ENCODE measurements at regions not wholly inside any gene's neighbourhood (a gene's known extent, or its start where the extent isn't known, plus 50 kb on each side); places are given as distances from the start of the nearest gene placed in this dataset.

DNA sequence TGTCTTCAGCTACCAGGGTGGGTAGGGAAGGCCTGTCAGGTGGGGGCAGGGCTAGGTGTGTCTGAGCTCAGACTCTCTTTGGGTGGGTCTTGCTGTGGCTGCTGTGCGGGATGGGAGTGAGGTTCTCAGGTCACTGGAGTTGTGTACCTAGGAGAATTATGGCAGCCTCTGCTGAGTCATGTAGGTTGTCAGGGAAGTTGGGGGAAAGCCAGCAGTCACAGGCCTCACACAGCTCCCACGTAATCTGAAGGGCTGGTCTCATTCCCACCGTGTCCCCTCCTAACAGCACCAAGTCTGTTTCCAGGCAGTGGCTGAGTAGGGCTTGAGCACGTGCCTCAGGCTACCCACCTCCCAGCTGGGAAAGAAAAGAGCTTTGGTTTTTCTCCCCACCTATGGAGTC is 67.0 kb downstream of the CHCHD4 start:
- CTCF ChIA-PET, result no interaction called here
- TF ChIP-seq EZH2 (IDR thresholded peaks at IDR 0.05; ENCODE audit: borderline replicate concordance, low read depth, low read length, severe bottlenecking), result no peak
- TF ChIP-seq, protein P1, sequence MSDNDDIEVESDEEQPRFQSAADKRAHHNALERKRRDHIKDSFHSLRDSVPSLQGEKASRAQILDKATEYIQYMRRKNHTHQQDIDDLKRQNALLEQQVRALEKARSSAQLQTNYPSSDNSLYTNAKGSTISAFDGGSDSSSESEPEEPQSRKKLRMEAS (IDR thresholded peaks at IDR 0.05; ENCODE audit: insufficient read depth, insufficient read length), result no peak
- no peak for TF ChIP-seq FOS (IDR thresholded peaks at IDR 0.05; ENCODE audit: borderline replicate concordance, insufficient read depth, low read length)
- no peak for TF ChIP-seq JUN (IDR thresholded peaks at IDR 0.05; ENCODE audit: borderline replicate concordance, insufficient read depth, insufficient read length, low read depth)
- TF ChIP-seq GATA2 (IDR thresholded peaks at IDR 0.05; ENCODE audit: insufficient read depth, insufficient read length, low read depth, low read length), result no peak
- TF ChIP-seq POLR2A (IDR thresholded peaks at IDR 0.05; ENCODE audit: low read depth, low read length), result no peak
- no peak for TF ChIP-seq MYC (IDR thresholded peaks at IDR 0.05; ENCODE audit: low read depth, low read length)
- TF ChIP-seq, protein P2, sequence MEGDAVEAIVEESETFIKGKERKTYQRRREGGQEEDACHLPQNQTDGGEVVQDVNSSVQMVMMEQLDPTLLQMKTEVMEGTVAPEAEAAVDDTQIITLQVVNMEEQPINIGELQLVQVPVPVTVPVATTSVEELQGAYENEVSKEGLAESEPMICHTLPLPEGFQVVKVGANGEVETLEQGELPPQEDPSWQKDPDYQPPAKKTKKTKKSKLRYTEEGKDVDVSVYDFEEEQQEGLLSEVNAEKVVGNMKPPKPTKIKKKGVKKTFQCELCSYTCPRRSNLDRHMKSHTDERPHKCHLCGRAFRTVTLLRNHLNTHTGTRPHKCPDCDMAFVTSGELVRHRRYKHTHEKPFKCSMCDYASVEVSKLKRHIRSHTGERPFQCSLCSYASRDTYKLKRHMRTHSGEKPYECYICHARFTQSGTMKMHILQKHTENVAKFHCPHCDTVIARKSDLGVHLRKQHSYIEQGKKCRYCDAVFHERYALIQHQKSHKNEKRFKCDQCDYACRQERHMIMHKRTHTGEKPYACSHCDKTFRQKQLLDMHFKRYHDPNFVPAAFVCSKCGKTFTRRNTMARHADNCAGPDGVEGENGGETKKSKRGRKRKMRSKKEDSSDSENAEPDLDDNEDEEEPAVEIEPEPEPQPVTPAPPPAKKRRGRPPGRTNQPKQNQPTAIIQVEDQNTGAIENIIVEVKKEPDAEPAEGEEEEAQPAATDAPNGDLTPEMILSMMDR (IDR thresholded peaks at IDR 0.05; ENCODE audit: extremely low read depth in 1 of 2, insufficient read depth in 1 of 2, low read depth in 1 of 2, low read length in 2 of 2), result no peak
- TF ChIP-seq POLR2AphosphoS5 (IDR thresholded peaks at IDR 0.05; ENCODE audit: insufficient read depth, low read depth, low read length), result no peak
- Histone ChIP-seq H3K36me3 (ENCODE audit: control insufficient read depth in 2 of 2, extremely low read depth in 1 of 2, insufficient read depth in 2 of 2, low read length in 2 of 2) (no peaks in the 10 kb centered on the region), H3K4me2 (ENCODE audit: insufficient read depth, low read length) (no peak overlapping the region), H3K4me1 (ENCODE audit: control insufficient read depth, extremely low read depth, insufficient read depth, low read length) (no peaks in the 10 kb centered on the region), H3K9me1 (replicated peaks; ENCODE audit: control insufficient read depth, extremely low read depth, insufficient read depth, low read length) (no peaks in the 10 kb centered on the region), H3K79me2 (ENCODE audit: control insufficient read depth, insufficient read depth, low read length) (no peaks in the 10 kb centered on the region), H4K20me1 (replicated peaks; ENCODE audit: control insufficient read depth, extremely low read depth, insufficient read depth, low read length) (no peaks in the 10 kb centered on the region), H3K27ac (ENCODE audit: insufficient read depth, low read depth, low read length) (no peak overlapping the region), H3K9me3 (replicated peaks; ENCODE audit: control insufficient read depth, insufficient read depth, low read length) (no peaks in the 10 kb centered on the region), H2AFZ (ENCODE audit: low read depth, low read length) (no peak overlapping the region), H3K27me3 (ENCODE audit: control insufficient read depth in 2 of 2, insufficient read depth in 2 of 2, low read length in 2 of 2) (no peaks in the 10 kb centered on the region), H3K9ac (replicated peaks; ENCODE audit: extremely low read depth, insufficient read depth, low read length) (no peak overlapping the region), H3K4me3 (replicated peaks in 1 of 3; ENCODE audit: insufficient read depth in 1 of 3, low read depth in 1 of 3, low read length in 3 of 3) (no peak overlapping the region)
- POLR2A ChIA-PET, result no interaction called here
- no peak for FAIRE-seq
- BruUV-seq (replicated peaks), result no TSS peak
- dilution Hi-C loops (cut with MboI; ENCODE audit: extremely low pct_ligation_motif_present, low sequenced_read_pairs) (no loop called here), intact Hi-C loops (cut with micrococcal nuclease) (no loop called here)
- DNase-seq (ENCODE audit: low read depth, low spot score), result no peak

All from endothelial cell of umbilical vein (primary cell).